Stimulated activated CD4-positive, alpha-beta T cell treated with anti-CD3 and anti-CD28 coated beads, Interleukin-15, amount 100 ng/mL, for 24 hours (primary cell): ENCODE measurements at regions not wholly inside any gene's neighbourhood (a gene's known extent, or its start where the extent isn't known, plus 50 kb on each side); places are given as distances from the start of the nearest gene placed in this dataset.

Source experiments
- DNase-seq: peaks from one replicate; pipeline ENCODE4 v3.0.0-alpha.2; 2020

DNA sequence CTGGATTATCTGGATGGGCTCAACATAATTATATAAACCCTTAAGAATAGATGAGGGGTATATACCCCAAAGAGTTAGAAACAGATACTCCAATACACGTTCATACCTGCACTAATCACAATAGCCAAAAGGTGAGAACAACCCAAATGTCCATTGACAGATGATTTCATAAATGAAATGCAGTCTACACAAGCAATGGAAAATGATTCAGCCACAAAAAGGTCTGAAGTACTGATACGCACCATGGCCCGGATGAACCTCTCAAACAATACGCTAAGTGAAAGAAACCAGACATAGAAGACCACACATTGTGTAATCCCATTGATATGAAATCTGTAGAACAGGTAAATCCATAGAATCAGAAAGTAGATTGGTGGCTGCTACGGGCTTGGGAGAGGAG, 316.8 kb downstream of the LPIN1 start:
- DNase-seq: no peak

DNA sequence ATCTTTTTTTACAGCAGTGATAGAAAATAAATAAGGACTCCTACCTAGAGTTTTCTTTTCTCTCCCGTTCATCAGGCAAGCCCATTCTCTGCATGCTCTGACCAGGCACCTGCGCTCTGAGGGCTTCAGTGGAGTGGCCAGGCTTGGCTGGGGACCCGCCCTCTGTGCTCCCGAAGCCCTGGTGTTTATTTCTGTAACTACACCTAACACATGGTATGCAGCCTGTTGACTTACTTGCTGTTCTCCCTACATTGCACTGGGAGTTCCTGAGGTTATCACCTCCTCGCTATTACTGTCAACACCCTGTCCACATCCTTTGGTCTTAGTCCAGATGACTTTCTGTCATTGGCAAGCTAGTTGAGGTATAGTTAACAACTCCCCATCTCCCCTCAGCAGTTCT, 317.7 kb downstream of the LPIN1 start:
- no peak for DNase-seq

DNA sequence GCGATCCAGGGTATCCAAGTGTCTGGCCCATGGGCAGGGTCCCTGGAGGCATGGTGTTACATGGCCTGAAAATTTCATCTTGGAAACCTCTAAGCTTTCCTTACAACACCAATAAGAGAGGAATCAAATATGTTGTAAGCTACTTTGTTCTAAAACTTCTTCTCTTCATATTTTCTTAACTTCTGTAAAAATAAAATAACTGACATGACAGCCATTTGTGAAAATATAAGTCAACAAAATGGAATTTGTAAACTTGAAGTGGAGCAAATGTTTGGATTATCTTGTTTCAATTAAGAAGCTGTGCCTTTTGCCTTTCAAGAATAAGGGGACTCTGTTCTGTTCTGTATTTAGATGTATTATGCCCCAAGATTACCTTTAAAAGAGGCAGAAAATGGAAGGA, 319.7 kb downstream of the LPIN1 start:
- no peak for DNase-seq

DNA sequence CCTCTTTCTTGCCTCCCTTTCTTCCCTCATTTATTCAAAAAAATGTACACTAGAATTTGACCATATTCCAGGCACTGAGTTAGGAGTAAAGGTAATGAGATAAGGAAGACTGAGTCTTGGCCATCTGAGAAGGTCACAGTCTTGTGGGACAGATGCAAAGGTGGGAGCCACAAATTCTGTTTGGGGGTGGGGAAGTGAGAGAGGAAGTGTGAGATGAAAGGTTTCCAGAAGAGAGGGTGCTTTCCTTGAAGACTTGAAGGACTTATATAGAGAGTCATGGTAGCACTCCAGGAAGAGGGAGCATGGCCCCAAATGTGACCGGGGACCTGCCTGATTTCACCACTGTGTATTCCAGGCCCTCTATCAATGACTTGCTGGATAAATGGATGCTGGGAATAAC, 320.6 kb downstream of the LPIN1 start:
- no peak for DNase-seq

DNA sequence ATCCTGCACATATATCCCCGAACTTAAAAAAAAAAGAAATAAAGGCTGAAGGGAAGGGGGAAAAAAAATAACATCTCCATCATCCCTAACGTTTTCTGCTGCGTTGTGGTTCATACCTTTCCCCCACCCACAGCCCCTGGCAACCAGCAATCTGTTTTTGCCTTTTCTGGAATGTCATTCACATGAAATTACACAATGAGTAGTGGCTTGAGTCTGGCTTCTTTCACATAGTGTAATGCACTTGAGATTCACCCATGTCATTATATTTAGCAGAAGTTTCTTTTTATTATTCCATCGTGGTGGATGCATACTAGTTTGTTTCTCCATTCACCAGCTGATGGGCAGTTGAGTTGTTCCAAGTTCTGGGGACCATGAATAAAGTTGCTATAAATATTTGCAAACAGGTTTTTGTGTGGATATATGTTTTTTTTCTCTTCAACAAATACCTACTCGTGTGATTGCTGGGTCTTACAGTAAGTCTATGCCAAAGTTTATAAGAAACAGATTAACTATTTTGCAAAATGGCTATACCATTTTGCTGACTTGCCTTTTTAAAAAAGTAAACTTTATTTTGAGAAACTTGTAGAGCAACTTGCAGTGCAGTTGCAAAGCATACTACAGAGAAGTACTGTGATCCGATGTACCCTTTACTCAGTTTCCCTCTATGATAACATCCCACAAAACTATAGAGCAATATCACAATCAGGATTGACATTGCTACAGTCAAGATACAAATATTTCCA, 322.5 kb downstream of the LPIN1 start:
- DNase-seq: no peak

DNA sequence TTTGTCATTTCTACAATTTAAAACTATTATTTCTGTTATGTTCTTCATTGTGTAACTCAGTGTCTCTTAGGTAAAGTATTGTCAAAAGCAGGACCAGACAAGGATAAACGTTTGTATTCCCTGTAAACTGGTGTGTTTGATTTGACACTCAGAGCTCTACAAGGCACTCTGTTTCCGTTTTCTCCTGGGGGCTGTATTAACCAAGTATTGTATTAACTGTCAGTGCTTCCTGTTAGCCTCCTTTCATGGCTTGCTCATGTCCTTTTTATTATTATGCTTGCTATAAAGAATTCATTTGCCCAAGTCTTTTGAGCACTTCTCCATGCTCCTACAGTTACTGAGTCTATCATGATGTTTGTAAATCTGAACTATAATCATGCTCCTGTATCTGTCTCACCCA, 323.7 kb downstream of the LPIN1 start:
- DNase-seq: no peak

DNA sequence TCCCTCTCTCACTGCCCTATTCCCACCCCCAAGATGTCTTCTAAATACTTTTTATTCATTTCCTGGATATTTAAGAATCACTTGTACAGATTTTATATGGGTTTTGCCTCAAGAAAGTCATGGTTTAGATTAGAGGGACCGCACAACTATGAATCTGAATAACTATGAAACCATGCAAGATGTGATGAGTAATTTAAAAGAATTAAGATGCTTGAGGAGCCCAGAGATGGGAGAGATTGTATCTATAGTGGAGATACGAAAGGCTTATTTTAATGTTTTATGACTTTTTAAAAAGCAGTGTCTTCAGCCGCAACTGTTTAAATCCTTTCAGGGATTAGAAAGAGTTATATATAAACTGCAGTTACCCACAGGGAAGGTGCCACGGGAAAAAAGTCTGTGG, 324.1 kb downstream of the LPIN1 start:
- DNase-seq: no peak

DNA sequence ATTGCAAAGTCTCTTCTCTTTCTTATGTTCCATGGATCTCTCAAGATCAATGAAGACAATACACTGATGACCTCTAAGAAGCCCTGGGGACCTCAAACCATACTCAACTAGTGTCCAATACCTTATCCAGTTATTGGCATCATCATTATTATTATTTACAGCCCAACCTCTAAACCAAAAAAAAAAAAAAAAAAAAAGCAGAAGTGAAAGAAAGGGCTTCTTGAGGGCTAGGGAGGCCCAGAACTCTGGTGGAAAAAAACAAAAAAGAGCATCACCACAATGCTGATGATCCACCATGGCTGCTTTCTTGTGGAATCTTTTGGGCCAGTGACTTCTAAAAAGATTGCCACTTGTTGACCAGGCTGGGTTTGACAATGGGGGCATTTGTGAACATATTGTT, 324.9 kb downstream of the LPIN1 start:
- DNase-seq: no peak

DNA sequence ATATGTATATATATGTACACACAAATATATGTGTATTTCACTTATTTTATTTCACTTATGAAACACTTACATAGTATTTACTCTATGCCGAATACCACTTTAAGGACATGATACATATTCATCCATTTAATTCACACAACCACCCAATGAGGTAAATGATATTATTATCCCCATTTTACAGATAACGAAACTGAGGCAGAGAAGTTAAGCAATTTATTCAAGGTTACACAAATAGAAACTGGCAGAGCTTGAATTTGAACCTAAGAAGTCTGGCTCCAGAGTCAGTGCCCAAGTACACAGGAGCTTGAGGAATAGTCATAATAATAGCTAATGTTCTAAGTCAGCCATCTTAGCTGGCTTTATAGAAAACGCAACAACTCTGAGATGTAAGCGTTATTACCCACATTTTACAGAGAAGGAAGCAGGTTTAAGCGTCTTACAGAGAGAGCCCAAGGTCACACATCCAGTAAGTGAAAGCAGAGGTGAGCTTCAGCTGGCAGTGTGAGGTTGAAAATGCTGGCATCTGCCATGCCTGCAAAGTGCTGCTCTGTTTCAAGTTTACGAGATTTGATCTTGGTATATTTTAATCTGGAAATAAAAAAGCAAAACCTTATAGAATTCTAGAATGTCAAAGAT, 326.9 kb downstream of the LPIN1 start:
- no peak for DNase-seq

DNA sequence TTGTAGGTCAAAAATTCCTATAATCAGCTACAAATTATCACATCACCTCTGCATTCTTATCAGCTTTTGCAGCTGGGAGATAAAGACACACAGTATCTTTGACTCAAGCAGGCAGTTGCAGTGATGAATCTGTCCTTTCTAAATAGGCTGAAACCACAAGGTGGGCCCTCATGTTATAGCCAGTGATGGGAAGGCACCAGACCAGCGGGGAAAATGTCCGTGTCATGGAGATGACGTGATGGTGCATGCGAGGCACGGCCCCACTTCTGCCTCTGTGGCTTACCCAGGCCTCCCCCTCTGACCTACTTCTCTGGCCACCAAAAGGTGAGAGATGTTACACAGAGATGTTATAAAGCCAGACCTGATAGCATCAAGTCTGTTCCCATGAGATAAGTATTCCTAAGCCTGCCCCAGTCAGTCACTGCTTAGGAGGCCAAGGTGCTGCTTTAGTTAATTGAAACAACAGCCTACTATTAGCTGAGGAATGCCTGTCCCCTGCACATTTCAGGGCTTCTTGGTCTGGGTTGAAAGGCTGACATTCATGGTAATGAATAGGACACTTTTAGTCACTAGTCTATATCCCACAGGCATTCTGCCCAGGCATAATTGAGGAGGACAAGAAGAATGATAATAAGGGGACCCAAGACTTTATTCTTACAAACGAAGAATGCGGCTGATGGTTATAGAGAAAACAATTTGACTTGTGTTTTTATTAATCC, 327.9 kb downstream of the LPIN1 start:
- DNase-seq: no peak

DNA sequence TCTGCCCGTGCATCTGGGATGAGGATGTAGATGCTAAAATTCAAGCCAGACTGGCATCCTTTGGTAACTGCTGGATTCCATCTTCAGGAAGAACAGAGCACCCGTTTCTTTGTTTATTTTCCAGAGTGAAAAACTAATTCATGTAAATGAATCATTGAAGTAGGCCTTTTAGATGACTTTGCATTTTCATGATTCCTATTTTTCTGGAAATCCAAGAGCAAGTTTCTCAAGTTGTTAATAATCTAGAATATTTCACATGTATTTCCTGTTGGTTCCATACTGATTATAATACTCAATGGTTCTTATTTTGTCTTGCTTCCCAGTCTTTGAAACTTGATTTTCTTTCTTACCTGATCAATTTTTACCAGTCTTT, 328.4 kb downstream of the LPIN1 start:
- DNase-seq: no peak

DNA sequence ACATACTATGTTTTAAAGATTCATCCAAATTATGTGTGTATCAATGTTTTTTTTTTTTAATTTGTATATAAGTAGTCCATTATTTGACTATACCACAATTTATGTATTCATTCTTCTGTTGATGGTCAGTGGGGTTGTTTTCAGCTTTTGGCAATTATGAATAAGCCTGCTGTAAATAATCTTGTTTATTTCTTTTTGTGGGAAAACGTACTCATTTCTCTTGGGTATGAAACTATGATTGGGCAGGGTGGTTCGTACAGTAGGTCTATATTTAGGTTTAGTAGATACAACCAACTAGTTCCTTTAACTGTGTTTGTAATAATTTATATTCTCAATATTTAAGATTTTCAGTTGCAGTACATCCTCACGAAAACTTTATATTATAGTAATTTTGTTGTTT, 329.2 kb downstream of the LPIN1 start:
- no peak for DNase-seq

DNA sequence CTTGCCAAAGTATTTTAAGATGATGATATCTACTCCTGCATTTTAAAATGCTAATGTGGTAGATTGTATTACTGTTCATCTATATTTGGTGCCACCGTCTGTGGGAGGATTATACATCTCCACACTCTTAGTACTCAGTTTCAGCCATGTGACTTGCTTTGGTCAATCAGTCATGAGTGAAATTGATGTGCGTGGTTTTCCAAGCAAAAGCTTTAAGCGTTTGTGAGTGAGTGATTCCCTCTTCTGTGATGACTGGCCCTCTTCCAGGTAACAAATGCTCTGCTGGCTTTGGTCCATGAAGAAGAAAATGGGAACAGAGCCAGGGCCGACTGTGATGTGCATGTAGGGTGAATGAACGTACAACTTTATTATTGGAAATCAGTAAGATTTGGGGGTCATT, 330.4 kb downstream of the LPIN1 start:
- peak; percentile 5 for DNase-seq

DNA sequence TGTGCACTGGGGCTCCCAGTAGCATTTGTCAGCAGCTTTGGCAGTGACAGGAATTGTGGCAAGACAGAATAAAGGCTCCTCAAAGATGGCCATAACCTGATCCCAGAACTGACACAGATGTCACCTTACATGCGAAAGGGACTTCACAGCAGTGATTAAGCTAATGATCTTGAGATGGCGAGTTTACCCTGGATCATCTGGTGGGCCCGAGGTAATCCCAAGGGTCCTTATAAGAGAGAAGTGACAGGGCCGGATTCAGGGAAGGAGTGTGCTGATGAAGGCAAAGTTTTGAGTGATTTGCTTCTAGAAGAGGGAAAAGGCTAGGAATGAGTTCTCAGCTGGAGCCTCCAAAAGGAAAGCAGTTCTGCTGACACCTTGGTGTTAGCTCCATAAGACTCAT, 333.9 kb downstream of the LPIN1 start:
- DNase-seq: no peak

DNA sequence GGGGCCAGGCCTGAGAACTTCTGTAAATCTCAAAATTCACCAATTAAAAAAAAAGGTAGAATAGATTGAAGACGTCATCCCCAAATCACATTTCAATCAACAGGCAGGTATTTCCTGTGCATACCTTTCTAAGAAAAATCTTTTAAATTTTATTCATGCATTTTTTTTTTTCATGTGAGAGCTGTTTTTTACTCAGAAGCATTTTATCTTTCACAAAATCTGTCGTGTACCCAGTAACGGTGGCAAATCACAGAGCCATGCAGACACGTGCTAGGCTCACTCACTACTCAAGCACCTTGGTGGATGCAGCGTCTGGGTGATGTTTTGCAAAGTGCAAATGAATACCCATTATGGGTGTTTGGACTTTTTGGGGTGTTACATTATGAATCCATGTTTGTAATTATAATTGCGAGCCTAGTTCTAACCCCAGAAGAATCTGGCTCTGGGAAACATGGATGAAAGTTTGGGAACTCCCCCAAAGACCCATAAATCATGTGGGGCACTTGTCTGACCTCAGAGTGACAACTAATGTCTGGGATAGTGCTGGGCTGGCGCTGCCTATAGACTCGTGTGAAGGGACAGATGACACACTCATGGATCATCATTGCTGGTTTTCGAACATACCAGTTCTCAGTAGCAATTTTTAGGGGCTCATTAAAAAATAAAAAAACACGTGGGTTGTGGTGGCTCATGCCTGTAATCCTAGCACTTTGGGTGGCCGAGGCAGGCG, 335.2 kb downstream of the LPIN1 start:
- DNase-seq: peak; percentile 11

DNA sequence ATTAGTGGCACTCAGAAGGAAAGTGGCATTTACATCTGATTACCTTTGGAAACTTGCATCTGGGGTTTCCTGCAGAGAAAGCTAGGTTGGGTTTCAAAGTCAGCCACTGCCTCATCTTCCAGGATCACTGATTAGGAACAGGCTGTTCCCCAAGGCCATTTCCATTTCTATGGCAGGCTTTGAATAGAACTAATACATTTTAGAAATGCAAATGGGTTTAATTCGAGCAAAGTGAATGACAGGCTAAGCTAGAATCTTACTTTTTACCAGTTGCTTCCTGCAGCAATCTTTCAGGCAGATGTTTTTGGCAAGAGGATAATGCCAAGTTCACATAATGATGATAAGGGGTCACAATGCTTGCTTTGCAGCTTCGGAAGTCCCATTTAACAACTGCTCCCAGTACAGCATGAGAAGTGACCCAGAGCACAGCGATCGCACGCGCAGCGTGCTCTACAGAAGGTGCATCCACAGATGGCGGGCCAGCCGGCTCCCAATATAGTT, 336.7 kb downstream of the LPIN1 start:
- no peak for DNase-seq

DNA sequence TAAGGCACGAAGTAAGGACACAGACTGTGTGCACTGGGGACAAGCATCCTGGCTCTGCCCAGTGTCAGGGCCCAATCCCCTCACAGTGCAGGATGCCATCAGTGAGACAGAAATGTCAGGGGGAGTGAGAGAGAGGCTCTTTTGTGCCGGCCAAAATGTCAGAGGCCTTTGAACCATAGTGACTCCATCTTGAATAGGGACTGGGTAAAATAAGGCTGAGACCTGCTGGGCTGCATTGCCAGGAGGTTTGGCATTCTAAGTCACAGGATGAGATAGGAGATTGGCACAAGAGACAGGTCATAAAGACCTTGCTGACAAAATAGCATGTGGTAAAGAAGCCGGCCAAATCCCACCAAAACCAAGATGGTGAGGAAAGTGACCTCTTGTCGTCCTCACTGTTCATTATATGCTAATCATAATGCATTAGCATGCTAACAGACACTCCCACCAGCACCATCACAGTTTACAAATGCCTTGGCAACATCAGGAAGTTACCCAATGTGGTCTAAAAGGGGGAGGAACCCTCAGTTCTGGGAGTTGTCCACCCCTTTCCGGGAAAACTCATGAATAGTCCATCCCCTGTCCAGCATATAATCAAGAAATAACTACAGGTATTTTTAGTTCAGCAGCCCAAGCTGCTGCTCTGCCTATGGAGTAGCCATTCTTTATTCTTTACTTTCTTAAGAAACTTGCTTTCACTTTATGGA, 337.4 kb downstream of the LPIN1 start:
- DNase-seq: no peak

DNA sequence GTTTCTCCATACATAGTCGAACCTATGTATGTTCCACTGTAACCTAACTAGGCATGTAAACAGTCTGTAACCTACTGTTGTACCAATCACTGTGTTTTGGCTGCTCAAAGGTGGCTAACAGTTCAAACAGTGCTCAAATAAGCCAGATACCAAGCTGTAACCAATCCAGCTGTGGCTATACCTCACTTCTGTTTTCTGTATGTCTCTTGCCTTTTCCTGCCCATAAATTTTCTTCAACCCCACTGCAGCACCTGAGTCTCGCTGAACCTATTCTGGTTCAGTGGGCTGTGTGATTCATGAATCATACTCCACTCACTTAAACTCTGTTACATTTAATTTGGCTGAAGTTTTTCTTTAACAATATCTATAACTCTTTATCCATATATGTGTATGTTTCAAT, 340.7 kb downstream of the LPIN1 start:
- DNase-seq: no peak

DNA sequence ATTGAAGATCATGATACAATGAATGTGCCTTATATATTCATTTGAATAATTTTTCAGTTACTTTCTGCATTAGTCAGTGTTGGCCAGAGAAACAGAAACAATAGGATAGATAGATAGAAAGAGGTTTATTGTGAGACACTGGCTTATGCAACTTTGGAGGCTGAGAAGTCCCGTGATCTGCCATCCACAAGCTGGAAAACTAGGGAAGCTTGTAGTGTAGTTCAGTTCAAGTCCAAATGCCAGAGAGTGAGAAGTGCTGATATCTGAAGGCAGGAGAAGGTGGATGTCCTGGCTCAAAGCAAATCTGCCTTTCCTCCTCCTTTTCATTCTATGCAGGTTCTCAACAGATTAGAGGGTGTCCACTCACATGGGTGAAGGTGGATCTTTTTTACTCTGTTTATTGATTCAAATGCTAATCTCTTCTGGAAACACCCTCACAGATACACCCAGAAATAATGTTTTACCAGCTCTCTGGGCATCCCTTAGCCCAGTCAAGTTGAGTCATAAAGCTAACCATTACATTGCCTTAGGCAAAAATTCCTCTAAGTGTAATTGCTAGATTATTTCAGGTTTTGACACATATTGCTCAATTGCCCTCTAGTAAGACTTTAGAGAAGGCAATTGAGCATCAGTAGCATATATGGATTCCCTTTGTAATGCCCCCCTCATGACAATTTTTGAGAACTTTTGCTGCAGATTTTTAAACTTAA, 341.4 kb downstream of the LPIN1 start:
- no peak for DNase-seq

DNA sequence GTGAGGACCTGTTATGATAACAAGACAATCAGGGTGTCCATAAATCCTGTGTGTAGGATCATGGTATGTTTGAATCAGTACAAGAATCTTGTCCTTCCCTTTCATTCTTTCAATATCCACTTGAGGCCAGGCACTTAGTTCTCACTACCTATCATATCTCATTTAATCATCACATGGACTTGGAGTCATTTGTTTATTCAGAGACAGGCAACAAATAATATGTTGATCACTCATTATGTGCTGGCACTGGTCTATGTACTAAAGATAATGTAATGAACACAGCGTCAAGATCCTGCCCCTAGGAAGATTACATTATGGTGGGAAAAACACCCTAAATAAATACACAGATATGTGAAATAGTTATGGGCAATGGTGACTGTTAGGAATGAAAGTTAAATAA, 342.6 kb downstream of the LPIN1 start:
- DNase-seq: no peak

DNA sequence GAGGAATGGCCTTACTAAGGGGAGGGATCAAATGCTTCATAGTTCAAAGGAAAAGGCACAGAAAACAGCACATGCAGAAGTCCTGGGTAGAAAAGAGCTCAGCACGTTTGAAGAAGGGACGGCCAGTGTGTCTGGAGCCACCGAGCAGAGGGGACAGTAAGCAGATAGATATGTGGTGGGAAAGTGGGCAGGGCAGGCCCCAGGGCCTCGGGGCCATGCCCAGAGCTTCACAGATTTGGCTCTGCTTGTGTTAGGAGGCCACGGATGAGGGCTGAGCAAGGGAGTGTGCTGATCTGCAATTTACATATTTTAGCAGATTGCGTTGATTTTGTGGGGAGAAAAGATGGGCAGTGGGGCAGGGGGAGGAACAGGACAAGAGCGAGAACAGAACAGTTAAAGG, 343.1 kb downstream of the LPIN1 start:
- DNase-seq: no peak

DNA sequence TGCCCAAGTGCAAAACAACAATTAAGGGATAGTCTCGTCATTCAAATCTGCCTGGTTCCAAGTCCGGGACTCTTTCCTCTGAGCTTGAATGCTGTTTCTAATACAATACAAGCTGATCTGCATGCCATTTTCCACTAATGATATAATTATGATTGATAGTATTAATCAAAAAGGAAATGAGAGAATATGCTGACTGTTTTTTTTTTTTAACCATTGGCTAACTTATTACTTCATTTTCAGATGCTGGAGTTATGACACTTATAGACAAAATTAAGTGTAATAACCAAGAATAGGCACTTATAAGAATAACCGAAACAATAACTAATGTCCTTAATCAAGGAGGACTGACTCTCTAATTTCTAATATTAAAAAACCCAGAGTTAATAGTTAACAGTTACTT, 343.6 kb downstream of the LPIN1 start:
- no peak for DNase-seq
